ENCODE measurements at regions not wholly inside any gene's neighbourhood (a gene's known extent, or its start where the extent isn't known, plus 50 kb on each side); places are given as distances from the start of the nearest gene placed in this dataset.
"Not testable (repeated sequence)": the region's sequence is repeated elsewhere in the genome, so short reads cannot be mapped to it uniquely, and the experiment has no call there.

DNA sequence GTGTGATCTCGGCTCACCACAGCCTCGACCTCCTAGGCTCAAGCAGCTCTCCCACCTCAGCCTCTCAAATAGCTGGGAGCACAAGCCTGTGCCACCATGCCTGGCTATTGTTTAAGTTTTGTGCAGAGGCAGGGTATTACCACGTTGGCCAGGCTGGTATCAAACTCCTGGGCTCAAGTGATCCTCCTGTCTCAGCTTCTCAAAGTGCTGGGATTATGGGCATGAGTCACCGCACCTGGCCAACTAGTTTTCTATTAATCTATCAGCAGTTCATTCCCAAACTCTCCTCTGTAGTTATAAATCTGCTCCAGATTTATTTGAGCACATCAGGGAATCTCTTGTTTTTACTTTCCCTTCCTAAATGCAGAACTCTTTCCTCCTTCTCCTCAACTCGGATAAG lies 443.8 kb downstream of the PRDM2 start:
- no peak for DNase-seq

DNA sequence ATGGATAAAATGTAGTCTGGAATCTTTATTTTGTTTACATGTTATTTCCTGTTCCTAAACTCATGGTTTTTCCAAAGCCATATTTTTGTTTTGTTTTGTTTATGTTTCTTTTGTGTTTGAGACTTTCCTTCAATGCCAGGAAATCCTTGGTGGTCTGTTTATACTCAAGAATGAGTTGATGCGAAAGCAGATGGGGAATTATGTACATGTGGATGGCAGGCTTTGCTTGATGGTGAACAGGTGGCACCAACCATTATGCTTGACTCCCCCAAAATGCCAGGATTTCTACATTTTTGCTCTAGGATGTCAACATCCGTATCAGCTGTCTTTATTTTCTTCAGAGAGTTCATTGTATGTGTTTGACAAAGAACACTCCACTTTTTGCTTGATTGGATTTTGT lies 448.5 kb downstream of the PRDM2 start:
- no peak for DNase-seq

DNA sequence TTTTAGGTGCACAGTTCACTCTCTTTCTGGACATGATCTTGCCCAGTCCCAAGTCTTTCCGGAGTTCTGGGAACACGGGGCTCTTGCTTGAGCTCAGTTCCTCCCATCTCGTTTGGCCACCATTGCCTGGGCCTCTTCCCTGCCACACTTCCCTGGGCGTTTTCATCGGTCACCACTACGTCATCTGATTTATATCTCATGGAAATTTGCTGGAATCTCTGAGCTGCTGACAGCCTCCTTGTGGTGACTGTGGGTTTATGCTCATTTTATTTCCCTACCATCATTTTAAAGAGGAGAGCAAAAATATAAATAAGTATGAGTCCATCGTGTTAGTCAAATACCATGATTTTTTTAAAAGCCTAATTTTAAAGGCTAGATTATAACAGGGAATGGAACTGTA lies 449.1 kb upstream of the KAZN start:
- no peak for DNase-seq

DNA sequence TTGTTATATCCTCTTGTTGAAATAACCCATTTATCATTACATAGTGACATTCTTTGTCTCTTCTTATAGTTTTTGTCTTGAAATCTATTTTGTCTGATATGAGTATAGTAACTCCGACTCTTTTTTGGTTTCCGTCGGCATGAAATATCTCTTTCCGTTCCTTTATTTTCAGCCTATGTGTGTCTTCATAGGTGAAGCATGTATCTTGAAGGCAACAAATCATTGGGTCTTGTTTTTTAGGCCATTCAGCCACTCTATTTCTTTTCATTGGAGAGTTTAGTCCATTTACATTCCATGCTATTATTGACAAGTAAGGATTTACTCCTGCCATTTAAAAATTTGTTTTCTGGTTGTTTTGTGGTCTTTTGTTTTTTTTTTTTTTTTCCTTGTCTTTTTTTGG lies 441.9 kb upstream of the KAZN start:
- DNase-seq = no peak

DNA sequence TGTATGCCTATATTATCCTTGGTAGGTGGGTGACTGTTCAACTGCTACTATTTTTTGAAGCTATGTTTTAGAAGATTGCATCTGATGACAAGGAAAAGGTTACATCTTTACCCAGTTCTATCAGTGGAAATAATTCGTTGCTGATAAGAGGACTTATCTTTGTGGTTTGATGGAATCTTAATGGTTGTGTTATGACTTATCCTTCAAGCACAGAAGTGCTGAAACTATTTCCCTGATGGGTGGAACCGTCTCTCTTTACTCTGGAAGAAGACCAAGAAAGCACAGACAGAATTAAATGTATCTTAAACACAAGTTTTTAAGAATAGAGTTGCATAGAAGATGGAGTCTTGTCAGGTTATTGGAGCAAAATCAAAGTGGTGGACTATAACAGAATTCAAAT lies 437.7 kb upstream of the KAZN start:
- DNase-seq = no peak

DNA sequence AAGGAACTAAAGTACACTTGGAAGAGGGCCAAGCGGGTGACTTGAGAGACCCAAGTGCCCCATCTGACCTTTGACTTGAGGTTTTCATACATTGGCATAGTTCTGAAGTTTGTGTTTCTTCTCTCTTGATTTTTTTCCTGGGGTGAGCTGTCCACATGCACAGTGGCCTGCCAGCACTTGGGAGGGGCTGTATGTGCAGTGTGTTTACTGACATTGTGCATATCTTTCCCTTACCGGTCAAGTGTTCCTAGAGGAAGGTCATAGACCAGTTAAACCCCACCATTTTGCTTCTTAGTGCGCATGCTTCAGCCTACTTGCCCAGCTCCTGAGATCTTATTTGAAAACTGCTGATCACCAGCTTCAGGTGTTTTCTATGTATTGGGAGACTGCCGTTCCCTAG lies 435.2 kb upstream of the KAZN start:
- no peak for DNase-seq

DNA sequence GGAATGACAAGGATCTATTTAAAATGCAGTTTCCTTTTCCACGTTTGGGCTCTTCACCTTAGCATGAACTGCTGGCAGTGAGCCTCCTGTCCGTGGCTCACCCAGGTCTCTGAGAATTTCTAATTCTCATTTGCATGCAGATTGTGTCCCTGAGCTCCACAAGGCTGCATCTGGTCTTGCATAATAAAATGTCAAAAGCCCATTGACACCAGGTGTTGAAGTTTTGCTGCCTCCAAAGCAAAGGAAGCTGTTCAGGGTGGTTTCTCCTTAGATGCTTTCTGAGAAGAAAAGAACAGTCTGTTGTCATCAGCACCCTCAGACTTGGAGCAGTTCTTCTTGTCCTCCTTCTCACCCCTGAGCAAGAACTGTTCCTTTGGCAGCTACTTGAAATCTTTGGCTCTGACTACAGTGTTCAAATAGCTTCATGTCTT lies 433.1 kb upstream of the KAZN start:
- no peak for DNase-seq

DNA sequence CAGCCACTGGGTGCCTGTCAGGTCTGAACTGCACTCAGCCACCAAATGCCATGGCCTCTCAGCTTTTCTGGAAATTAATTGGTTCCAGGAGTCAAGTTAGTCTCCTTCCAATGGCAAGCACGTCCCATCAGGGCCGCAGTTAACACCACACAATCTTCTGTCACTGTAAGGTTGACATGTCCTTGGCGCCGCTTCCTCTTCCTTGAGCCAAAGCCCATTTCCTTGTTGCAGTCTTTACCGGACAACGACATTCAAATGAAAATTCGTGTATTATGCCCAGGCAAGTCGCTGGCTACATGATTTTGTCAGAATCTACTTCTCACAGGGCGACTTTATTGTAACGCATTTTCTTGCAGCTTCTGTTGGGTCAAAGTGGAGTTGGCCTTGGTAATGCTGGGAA lies 430.6 kb upstream of the KAZN start:
- DNase-seq = no peak

DNA sequence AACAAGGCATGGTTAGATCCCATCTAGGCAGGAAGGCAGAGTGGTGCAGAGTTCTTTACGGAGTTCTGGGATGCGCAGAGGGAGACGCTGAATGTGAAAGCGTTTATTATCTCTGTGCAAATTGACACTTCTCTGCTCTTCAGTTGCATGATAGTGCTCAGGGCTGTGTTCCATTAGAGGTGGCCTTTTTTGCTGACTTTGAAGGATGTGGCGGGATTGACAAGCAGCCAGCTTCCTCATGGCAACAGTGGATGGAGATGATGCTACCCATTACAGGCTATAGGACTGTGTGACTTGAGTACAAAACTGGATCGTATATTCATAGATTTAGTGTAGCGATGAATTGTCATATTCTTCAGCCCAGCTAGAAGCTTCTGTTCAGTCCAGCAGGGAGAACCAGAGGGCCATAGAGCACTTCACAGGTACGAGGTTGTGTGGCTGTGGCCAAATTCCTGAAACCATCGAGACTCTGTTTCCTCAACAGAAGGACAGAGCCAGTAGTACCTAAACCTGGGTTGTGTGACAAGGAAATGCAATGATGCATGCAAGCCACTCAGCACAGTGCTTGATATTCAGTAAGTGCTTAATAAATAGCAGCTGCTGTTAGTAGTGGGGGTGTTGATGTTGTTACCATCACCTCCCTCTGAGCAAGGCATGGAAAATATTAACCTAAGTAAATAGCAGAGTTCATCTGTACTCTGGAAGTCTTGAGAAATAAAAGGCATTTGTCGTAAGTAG lies 430.0 kb upstream of the KAZN start:
- DNase-seq = no peak

DNA sequence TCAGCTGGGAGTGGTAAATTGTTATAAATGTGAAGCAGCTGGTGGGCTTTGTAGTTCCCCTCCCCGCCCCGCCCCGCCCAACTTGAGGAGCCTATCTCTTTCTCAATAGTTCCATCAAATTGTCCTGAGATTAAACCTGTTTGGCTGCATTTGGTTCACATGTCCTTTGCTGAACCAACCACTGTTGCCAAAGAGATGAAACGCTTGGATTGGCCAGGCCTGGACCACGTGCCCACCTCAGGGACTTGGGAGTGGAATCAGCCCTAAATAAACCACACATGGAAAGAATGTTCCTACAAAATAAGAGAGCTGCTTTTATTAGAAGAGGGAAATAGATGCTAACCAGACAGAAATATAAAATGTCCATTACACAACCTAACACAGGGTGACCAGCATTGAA lies 424.9 kb upstream of the KAZN start:
- no peak for DNase-seq

DNA sequence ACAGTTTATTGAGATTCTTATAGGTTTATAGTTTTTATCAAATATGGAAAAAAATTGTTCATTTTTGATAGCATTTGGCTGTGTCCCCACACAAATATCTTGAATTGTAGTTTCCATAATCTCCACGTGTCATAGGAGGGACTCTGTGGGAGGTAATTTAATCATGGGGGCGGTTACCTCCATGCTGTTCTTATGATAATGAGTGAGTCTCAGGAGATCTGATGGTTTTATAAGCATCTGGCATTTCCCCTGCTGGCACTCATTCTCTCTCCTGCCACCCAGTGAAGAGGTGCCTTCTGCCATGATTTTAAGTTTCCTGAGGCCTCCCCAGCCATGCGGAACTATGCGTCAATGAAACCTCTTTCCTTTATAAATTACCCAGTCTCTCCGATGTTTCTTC lies 420.6 kb upstream of the KAZN start:
- not testable (repeated sequence) for DNase-seq

DNA sequence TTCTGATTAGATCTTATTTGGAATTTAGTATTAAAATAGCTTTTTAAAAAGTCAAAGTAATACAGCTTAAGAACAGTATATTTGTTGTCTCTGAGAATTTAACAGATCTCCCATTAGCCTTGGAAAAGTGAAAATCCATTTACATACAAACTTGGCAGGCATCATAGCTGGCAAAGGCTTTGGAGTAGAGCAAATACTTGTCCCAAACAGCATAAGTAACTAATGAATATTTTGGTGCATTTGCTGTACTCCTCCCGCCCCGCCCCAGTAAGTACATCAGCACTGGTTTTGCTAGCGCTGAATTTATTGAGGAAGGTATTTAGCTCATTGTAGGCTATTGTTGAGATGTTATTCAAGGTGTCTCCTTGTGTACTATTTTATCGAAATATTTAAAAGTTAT lies 417.7 kb upstream of the KAZN start:
- DNase-seq = no peak

DNA sequence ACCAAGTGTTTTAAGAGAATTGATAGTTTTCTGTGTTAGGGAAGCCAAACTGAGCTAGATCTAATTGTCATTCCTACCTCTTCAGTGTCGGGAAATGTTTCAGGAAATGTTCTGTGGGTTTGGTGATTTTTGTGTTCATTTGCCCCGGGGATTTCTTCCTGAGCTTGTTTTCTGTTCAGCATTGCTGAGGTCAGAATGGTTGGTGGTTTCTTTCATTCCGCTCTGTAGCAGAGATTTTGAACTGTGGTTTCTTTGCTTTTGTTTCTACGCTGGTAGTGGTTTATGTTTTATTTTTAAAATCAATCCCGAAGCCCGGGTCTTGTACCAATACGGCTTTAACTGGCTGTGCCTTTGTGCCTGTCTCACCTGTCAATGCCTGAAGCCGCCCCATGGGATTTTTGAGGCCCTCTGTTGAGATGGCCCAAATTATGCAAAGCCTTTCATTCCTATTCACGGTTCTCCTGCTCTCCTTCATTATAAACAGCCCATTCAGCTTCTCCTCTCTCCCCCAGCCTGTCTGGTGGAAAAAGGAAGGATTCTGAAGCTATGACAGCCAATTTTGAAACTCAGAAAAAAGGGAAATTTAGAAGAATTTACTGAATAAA lies 417.2 kb upstream of the KAZN start:
- no peak for DNase-seq

DNA sequence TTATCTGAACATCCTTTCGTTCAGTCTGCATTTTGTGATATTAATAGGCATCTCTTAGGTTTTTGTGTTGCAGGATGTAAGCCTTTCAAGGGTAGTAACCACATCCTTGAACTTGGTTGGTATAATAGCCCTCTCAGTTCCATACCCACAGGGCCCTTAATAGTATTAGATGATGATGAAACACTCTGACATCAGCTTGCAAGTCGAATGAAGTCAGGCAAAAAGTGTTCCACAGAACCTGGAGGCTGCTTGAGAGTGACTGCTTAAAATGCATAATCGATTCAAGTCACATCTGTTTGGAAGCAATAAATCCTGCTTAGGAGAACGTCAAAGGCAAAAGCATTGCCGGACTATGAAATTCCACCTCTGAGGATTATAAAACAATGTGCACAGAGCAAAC lies 415.6 kb upstream of the KAZN start:
- DNase-seq = no peak

DNA sequence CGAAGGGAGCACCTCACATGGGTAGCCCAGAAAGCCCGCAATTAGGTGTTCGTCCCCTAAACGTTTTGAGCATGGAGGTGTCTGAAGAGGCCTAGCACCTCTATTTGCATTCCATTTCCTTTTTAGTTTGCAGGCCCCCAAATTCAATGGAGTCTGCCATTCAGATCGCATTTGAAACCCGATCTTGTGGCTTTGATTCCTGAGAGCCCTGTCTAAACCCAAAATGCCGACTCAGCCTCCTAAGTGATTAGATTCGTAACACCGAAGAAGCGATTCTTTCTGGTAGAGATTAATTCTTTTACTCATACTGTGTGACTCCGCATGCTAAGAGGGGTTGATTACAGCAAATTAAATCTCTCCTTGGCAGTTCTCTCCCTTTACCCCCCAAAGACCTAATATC lies 415.2 kb upstream of the KAZN start:
- no peak for DNase-seq

DNA sequence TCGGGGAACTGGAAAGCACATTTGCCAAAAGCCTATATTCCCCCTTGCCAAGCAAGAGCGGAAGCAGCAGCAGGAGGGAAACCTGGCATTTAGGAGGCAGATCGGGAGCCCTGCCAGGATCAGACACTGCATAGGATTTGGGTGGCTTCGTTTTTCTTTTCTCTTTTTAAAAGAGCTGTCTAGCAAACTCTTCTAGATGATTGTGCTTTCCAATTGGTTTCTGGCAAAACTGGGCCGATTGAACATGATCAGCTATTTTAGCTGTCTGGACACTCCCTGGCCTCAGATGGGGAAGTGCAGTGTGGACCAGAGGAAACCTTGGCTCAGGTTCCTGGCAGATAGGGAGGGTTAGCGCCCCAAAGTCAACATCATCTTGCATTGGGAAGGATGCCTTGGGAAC lies 414.0 kb upstream of the KAZN start:
- DNase-seq = no peak

DNA sequence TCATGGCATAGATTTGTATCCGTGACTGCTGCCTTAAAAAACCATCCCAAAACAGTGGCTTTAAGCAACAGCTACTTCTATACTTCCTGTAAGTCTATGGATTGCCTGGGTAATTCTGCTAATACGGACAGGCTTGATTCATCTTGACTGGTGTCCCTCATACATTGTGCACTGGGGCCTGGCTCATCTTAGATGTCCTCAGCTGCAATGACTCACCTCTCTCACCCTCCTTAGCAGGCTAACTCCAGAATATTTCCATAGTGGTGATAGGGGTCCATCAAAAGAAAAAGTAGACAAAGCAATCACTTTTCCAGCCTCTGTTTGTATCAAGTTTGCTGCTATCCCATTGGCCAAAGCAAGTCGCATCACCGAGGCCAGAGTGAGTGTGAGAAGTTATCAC lies 409.1 kb upstream of the KAZN start:
- DNase-seq = no peak

DNA sequence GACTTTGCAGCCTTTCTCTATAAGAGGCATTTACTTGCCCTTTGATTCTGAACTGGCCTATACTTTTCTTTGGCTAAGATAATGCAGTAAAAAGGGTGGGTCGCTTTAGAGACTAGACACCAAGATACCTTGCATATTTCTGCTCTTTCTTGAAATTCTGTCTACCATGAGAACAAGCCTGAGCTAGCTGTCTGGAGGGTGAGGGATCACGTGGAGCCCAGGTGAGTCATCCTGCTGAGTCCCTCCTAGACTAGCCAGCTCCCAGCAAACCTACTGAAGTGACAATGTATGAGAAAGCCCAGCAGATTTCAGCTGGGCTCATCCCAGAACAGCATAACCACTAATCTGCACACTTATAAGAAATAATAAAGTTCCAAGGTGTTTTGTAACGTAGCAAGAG lies 408.0 kb upstream of the KAZN start:
- no peak for DNase-seq

DNA sequence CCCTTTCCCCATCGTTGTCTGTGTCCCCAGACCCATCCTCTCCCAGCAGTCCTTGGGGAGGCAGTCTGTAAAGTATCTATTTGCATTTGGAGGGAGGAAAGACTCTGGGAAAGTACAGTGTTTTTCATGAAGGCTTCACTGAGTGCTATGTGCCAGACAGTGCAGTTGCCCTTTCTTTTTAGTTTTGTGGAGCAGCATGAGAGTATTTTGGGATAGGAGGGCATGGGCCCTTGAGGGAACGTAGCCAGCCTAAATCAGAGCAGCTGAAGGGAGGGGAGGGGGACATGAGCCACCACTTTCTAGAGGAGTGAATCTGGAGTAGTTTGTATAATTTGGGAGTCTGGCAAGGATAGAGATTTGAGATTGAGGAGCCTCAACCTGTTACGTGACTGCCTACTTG lies 404.0 kb upstream of the KAZN start:
- no peak for DNase-seq

DNA sequence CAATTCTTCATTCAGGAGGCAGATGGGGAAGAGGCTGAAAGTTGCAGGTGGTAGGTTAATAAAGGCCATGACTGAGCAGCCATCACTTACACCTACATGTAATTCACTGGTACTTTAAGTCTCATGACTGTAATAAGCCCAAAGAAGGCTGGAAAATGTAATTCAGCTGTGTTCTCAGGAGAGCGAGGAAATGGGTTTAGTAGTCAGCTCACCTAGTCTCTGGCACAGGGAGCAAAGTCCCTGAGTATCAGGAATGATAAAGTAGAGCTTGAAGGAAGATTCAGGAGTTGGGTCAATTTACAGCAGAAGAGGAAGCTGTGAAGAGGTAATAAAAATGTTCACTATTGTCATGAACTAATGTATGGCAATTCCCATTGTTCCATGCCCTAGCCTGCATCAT lies 393.4 kb upstream of the KAZN start:
- no peak for DNase-seq

DNA sequence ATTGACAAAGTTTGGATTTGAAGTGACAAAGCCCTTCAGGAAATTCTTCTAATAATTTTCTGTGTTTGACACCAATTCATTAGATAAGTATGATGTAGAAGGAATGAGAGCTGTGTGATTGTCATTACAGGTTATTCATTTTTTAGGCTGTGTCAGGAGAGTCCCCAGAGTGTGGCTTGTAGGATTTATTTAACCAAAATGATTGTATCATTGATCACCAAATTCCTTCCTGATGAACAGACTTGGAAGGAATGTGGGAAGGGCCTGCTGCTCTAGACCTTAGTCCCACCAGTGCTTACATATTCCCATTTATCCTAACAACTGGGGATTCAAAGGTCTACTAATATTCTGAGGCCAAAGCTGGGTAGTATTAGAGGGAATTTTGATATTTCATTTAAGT lies 383.3 kb upstream of the KAZN start:
- DNase-seq = no peak

DNA sequence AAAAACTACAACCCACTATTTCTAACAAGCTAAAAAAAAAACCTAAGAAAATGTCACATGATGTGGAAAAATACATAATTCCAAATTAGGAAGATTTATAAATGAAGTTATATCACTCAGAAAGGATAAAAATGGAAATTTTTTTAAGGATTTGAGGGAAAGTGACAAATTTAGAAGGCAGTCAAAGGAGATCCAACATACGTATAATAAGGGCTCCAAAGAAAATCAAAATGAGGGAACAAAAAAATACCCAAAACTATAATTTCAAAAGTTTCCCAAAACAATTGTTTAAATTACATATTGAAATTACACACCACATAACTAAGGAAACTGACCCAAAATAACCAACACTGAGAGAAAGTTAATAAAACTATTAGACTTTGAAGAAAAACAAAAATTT lies 381.1 kb upstream of the KAZN start:
- DNase-seq = no peak

DNA sequence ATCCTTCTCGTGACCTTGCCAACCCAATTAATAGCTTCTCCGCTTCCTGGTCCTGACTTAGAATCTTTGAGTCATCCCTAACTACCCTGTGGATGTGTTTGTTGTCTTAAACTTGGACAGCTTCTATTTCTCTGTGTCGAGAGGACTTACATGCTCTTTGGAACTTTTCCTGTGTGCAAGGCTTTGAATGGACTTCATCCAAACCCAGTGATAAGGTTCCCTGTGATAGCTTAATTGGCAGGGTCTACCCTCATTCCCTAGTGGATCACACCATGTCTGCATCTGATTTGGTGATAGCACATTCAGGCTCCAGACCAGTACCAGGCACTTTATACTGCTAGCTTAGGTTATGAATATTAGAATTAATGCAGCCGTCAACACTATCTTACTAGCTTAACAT lies 378.2 kb upstream of the KAZN start:
- no peak for DNase-seq

DNA sequence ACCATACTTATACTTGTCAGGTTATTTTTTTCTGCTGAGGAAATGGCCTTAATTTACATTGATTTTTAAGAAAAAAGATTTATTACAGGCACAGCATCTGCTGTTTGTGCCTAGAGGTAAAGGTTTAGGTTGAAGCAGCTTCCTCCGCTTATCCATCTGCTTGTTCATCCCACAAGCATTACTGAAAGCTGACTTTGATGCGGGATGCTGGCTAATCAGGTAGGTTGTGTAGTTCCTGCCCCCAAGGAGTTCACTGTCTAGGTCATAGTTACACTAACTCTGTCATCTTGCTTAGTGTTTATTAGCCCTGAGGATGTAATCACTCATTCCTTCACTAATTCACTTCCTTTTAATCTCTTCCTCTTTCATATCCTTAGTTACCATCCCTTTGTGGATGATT lies 377.7 kb upstream of the KAZN start:
- no peak for DNase-seq

DNA sequence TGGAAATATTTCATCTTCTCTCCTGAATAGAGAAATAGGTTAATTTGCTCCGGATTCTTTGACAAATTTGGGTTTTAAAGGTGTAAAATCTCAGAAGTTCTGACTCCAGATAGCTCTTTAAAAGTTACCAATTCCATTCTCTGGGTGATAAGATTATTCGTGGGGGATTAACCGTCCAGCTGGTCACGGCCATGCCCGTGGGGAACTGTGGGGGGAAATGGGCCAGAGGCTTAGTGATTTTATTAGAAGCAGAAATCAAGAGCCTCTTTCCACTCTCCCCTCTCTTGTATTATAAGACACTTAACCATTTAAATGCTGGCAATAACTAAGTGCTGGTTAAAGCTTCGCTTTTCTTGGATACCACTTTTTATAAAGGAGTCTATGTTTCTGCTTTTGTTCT lies 376.4 kb upstream of the KAZN start:
- DNase-seq = no peak
